GM12878 (cell line): ENCODE measurements at regions not wholly inside any gene's neighbourhood (a gene's known extent, or its start where the extent isn't known, plus 50 kb on each side); places are given as distances from the start of the nearest gene placed in this dataset.

Source experiments
- ATAC-seq: fragments of 200-7000 bp; cut with Tn5 transposase; 3 replicates; pipeline ENCODE4 v1.9.1; 2020; ENCODE audit warnings: mild to moderate bottlenecking, moderate library complexity
- BruUV-seq: library from RNA; stranded (reverse); fragments of 400-500 nt; replicated peaks from 2 replicates; lab custom pipeline; 2021; lab: Mats Ljungman, UMichigan
- CTCF ChIA-PET: fragments of 300-600 bp; sonication (Branson Sonifier 250); formaldehyde crosslinking; extraction: SDS; loops from one replicate; lab custom pipeline; 2021; ENCODE audit warnings: inconsistent platforms; lab: Yijun Ruan, JAX
- POLR2A ChIA-PET: fragments of 350-600 bp; formaldehyde crosslinking; extraction: SDS; loops from one replicate; lab custom pipeline; 2021; ENCODE audit warnings: inconsistent platforms; lab: Charles Lee
- RAD21 ChIA-PET: fragments of 300-600 bp; sonication (Branson Sonifier 250); formaldehyde crosslinking; loops from one replicate; lab custom pipeline; 2023; ENCODE audit warnings: antibody characterized with exemption; ENCODE audit not compliant: unreplicated experiment; lab: Charles Lee
- SMC1A ChIA-PET: fragments of 300-600 bp; sonication (Branson Sonifier 250); formaldehyde crosslinking; loops from one replicate; lab custom pipeline; 2023; ENCODE audit not compliant: unreplicated experiment, uncharacterized antibody; lab: Charles Lee
- DNase-seq: peaks from one replicate; pipeline ENCODE4 v3.0.0-alpha.2; 2011; ENCODE audit warnings: low read depth, low spot score
- FAIRE-seq: peaks from 3 replicates; lab custom pipeline; 2011; peaks lifted over from hg19 to GRCh38; lab: Jason Lieb, UNC
- H2AFZ ChIP-seq: 2 replicates; pipeline ENCODE4 v1.6.0; 2011; ENCODE audit warnings: low read depth, low read length, control low read depth; ENCODE audit not compliant: control insufficient read depth
- H3K27ac ChIP-seq: 2 replicates; pipeline ENCODE4 v1.5.1; 2011; ENCODE audit warnings: control low read depth; ENCODE audit not compliant: control insufficient read depth, insufficient read depth
- H3K27me3 ChIP-seq, 2 experiments: replicated peaks in 1 of 2; 2 replicates each; pipeline versions ENCODE4 v1.6.0 to v1.6.1; 2011; ENCODE audit warnings: low read length in 1 of 2; ENCODE audit not compliant: control insufficient read depth in 2 of 2, insufficient read depth in 2 of 2
- H3K36me3 ChIP-seq, 2 experiments: 2 replicates each; pipeline ENCODE4 v1.5.1; 2011; ENCODE audit warnings: low read length in 1 of 2; ENCODE audit not compliant: control insufficient read depth in 2 of 2, insufficient read depth in 2 of 2
- H3K4me1 ChIP-seq: 2 replicates; pipeline ENCODE4 v1.6.1; 2011; ENCODE audit warnings: mild to moderate bottlenecking, low read length, moderate library complexity, mixed read lengths; ENCODE audit not compliant: control insufficient read depth, insufficient read depth
- H3K4me2 ChIP-seq: 2 replicates; pipeline ENCODE4 v1.6.0; 2011; ENCODE audit warnings: control low read depth; ENCODE audit not compliant: control insufficient read depth, insufficient read depth
- H3K4me3 ChIP-seq: fragments of 200-600 bp; sonication (generic); 2 replicates; pipeline ENCODE4 v1.5.1; 2016
- H3K79me2 ChIP-seq: 2 replicates; pipeline ENCODE4 v1.6.0; 2011; ENCODE audit warnings: low read length; ENCODE audit not compliant: control insufficient read depth, insufficient read depth
- H3K9ac ChIP-seq: 2 replicates; pipeline ENCODE4 v1.8.0; 2011; ENCODE audit warnings: low read length, control low read depth, mixed read lengths; ENCODE audit not compliant: control insufficient read depth, insufficient read depth
- H3K9me3 ChIP-seq: replicated peaks from 3 replicates; pipeline ENCODE4 v1.5.1; 2011; ENCODE audit warnings: mild to moderate bottlenecking, low read length; ENCODE audit not compliant: control insufficient read depth, insufficient read depth
- H4K20me1 ChIP-seq: 2 replicates; pipeline ENCODE4 v1.6.0; 2011; ENCODE audit not compliant: control insufficient read depth, insufficient read depth
- GABPA ChIP-seq: IDR thresholded peaks from 2 replicates; pipeline ENCODE4 v1.6.1; 2014; ENCODE audit warnings: antibody characterized with exemption, low read depth, mild to moderate bottlenecking, inconsistent platforms
- JUND ChIP-seq: IDR thresholded peaks from 2 replicates; pipeline ENCODE4 v1.6.1; 2012; ENCODE audit warnings: low read depth, mild to moderate bottlenecking, low read length, improper control_type of control experiment, moderate library complexity
- MXI1 ChIP-seq: fragments of 150-350 bp; IDR thresholded peaks from 2 replicates; pipeline ENCODE4 v1.6.1; 2011; ENCODE audit warnings: low read depth, mild to moderate bottlenecking, inconsistent platforms, low read length, improper control_type of control experiment
- MYB ChIP-seq: fragments of 150-350 bp; IDR thresholded peaks from 2 replicates; pipeline ENCODE4 v1.6.1; 2014; ENCODE audit warnings: mild to moderate bottlenecking, low read depth, low read length, borderline replicate concordance
- NFIC ChIP-seq: IDR thresholded peaks from 2 replicates; pipeline ENCODE4 v1.6.1; 2012; ENCODE audit warnings: low read depth, mild to moderate bottlenecking, inconsistent platforms, low read length, moderate library complexity
- NR2F1 ChIP-seq: fragments of 450-650 bp; conservative IDR thresholded peaks from 2 replicates; pipeline ENCODE4 v1.6.1; 2017; ENCODE audit warnings: mild to moderate bottlenecking
- PAX8 ChIP-seq: fragments of 450-650 bp; IDR thresholded peaks from 2 replicates; pipeline ENCODE4 v1.6.1; 2017; ENCODE audit warnings: mild to moderate bottlenecking, moderate library complexity
- RCOR1 ChIP-seq: conservative IDR thresholded peaks from 2 replicates; pipeline ENCODE4 v1.6.1; 2012; ENCODE audit warnings: low read depth, low read length, improper control_type of control experiment
- RFX5 ChIP-seq: IDR thresholded peaks from 2 replicates; pipeline ENCODE4 v1.6.1; 2011; ENCODE audit warnings: low read depth, low read length, improper control_type of control experiment
- SMAD1 ChIP-seq: fragments of 450-650 bp; IDR thresholded peaks from 2 replicates; pipeline ENCODE4 v1.6.1; 2018; ENCODE audit warnings: mild to moderate bottlenecking, low read depth; ENCODE audit not compliant: partially characterized antibody
- SMAD5 ChIP-seq: IDR thresholded peaks from 2 replicates; pipeline ENCODE4 v1.6.1; 2016; ENCODE audit warnings: antibody characterized with exemption, low read depth
- SPI1 ChIP-seq: IDR thresholded peaks from 2 replicates; pipeline ENCODE4 v1.6.1; 2011; ENCODE audit warnings: low read depth, mild to moderate bottlenecking, low read length, moderate library complexity, borderline replicate concordance; ENCODE audit not compliant: insufficient read depth
- SUPT20H ChIP-seq: IDR thresholded peaks from 2 replicates; pipeline ENCODE4 v1.6.1; 2011; ENCODE audit warnings: low read depth, mild to moderate bottlenecking, low read length, moderate library complexity, borderline replicate concordance; ENCODE audit not compliant: control insufficient read depth
- TCF7 ChIP-seq: IDR thresholded peaks from 2 replicates; pipeline ENCODE4 v1.6.1; 2014; ENCODE audit warnings: antibody characterized with exemption, borderline replicate concordance
- YY1 ChIP-seq: IDR thresholded peaks from 2 replicates; pipeline ENCODE4 v1.6.1; 2011; ENCODE audit warnings: low read depth, mild to moderate bottlenecking, low read length
- ZNF622 ChIP-seq: fragments of 450-650 bp; IDR thresholded peaks from 2 replicates; pipeline ENCODE4 v1.6.1; 2017; ENCODE audit warnings: mild to moderate bottlenecking, inconsistent platforms
- whole genome bisulfite sequencing: methylation state at CpG from one replicate; pipeline ENCODE4 v1.1.6; 2016; ENCODE audit warnings: low lambda C conversion rate; ENCODE audit not compliant: insufficient replicate concordance, insufficient coverage; ENCODE audit errors: missing lambda C conversion rate; 5-methylcytosine and 5-hydroxymethylcytosine counted together
- in situ Hi-C: fragments of 300-500 bp; cut with MboI; formaldehyde crosslinking; loops from 9 replicates; pipeline ENCODE4 v1.14.3; 2018; ENCODE audit warnings: mixed read lengths
- intact Hi-C: fragments of 100-400 bp; cut with micrococcal nuclease; formaldehyde crosslinking; loops from one replicate; pipeline ENCODE4 v1.14.2; 2022; ENCODE audit not compliant: unreplicated experiment
- TF ChIP-seq, protein P1 (sequence below): fragments of 450-650 bp; IDR thresholded peaks from 2 replicates; pipeline ENCODE4 v1.6.1; 2016; ENCODE audit warnings: mild to moderate bottlenecking

DNA sequence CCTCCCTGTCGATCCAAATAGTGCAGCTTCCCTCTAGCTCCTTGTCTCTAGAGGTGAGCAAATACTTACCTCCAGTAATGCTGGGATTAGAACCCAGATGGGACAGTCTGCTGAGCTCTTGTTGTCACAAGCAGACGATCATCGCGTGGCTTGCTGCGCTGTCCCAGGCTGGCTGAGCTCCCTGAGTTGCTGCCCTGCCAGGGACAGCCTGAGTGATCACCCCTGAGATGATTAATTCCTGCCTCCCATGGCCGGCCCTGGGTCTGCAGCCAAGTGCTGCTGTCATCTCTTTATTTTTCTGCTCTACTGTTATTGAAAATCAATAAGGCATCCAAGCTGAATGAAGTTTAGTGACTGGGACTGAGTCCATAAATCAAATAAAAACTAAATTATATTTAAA, 94.0 kb upstream of the ALDH1B1 start (continued):
- TF ChIP-seq TCF7 (no peak), SMAD1 (no peak), PAX8 (no peak), ZNF622 (no peak), SMAD5 (no peak), GABPA (no peak), YY1 (no peak)

DNA sequence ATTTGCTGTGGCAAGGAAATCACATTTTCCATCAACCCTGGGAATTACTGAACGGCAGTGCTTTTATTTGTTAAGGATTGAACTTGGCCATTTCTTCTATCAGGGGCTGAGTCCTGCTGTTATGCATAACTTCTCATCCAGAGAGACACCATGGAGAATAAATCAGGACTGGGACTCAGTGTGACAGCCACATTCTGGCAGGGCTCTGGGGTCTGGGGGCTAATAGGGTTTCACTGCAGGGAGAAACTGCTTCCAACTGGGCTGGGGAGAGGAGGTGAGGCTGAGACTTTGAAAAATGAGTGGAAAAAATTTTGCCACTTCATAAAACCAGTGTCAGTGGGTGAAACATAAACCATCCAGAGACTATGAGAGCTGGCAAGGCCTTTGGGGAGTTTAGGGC, 95.7 kb upstream of the ALDH1B1 start:
- Histone ChIP-seq H3K4me3 (no peak overlapping the region), H3K27me3 (no peaks in the 10 kb centered on the region; a peak in 1 of 4 replicates), H3K9me3 (no peaks in the 10 kb centered on the region)
- no peak for TF ChIP-seq RFX5
- TF ChIP-seq, all 136 proteins: peak for 0
- Histone ChIP-seq H3K9ac (no peak overlapping the region), H3K27ac (no peak overlapping the region), H3K36me3 (no peaks in the 10 kb centered on the region), H3K4me2 (no peak overlapping the region), H4K20me1 (no peaks in the 10 kb centered on the region), H2AFZ (no peak overlapping the region), H3K79me2 (no peaks in the 10 kb centered on the region), H3K4me1 (no peaks in the 10 kb centered on the region)
- DNase-seq (no peak), ATAC-seq (no peak), FAIRE-seq (no peak)
- no TSS peak for BruUV-seq
- ChIA-PET POLR2A (no interaction called here), SMC1A (interaction anchor here (0.6 to 1.7 kb wide), 2 partner anchors 8 to 72 kb away, joined by 4 read pairs; no protein-coding TSS in a partner anchor), RAD21 (no interaction called here), CTCF (interaction anchor here (1.0 kb wide), 1 partner anchor 30 kb away, joined by 3 read pairs; no protein-coding TSS in a partner anchor)
- intact Hi-C loops, result no loop called here
- 46% methylated on average over 1 of the region's 1 CpG for WGBS
- in situ Hi-C loops, result no loop called here

DNA sequence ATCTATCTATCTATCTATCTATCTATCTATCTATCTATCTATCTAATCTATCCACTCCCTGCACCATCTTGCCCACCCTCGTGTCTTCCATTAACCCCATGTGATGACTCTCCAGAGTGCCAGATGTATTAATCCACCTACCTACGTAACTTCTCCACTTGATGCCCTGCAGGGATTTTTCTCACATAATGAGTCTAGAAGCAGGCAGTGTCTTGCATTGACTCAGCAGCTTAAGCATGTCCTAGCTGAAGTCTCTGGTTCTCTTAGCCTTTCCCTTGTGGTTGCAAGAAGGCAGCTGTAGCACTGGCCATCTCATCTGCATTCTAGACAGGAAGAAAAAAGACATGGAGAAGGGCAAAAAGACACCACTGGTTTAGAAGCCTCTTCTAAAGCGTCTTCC, 96.7 kb upstream of the ALDH1B1 start:
- H3K4me2 ChIP-seq, result no peak overlapping the region
- no peak overlapping the region for H3K27ac ChIP-seq
- no peak overlapping the region for H3K4me3 ChIP-seq
- 36% methylated on average over 3 of the region's 3 CpGs for WGBS
- ATAC-seq (no peak), DNase-seq (no peak), FAIRE-seq (no peak)
- no peak overlapping the region for H3K9ac ChIP-seq
- no peaks in the 10 kb centered on the region for H3K9me3 ChIP-seq
- H3K4me1 ChIP-seq, result no peaks in the 10 kb centered on the region
- H3K27me3 ChIP-seq, result no peaks in the 10 kb centered on the region; a peak in 1 of 4 replicates
- in situ Hi-C loops, result no loop called here
- ChIA-PET SMC1A (no interaction called here), CTCF (no interaction called here), POLR2A (no interaction called here), RAD21 (no interaction called here)
- intact Hi-C loops, result no loop called here
- no peaks in the 10 kb centered on the region for H4K20me1 ChIP-seq
- H2AFZ ChIP-seq, result no peak overlapping the region
- H3K36me3 ChIP-seq, result no peaks in the 10 kb centered on the region
- no peaks in the 10 kb centered on the region for H3K79me2 ChIP-seq
- no TSS peak for BruUV-seq
- TF ChIP-seq NR2F1 (no peak), RCOR1 (no peak), NFIC (no peak), MXI1 (no peak), MYB (no peak), SPI1 (no peak), SUPT20H (no peak), JUND (no peak), YY1 (no peak)
- TF ChIP-seq, protein P1, sequence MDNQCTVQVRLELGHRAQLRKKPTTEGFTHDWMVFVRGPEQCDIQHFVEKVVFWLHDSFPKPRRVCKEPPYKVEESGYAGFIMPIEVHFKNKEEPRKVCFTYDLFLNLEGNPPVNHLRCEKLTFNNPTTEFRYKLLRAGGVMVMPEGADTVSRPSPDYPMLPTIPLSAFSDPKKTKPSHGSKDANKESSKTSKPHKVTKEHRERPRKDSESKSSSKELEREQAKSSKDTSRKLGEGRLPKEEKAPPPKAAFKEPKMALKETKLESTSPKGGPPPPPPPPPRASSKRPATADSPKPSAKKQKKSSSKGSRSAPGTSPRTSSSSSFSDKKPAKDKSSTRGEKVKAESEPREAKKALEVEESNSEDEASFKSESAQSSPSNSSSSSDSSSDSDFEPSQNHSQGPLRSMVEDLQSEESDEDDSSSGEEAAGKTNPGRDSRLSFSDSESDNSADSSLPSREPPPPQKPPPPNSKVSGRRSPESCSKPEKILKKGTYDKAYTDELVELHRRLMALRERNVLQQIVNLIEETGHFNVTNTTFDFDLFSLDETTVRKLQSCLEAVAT, result no peak
